ENCODE measurements at regions not wholly inside any gene's neighbourhood (a gene's known extent, or its start where the extent isn't known, plus 50 kb on each side); places are given as distances from the start of the nearest gene placed in this dataset.

DNA sequence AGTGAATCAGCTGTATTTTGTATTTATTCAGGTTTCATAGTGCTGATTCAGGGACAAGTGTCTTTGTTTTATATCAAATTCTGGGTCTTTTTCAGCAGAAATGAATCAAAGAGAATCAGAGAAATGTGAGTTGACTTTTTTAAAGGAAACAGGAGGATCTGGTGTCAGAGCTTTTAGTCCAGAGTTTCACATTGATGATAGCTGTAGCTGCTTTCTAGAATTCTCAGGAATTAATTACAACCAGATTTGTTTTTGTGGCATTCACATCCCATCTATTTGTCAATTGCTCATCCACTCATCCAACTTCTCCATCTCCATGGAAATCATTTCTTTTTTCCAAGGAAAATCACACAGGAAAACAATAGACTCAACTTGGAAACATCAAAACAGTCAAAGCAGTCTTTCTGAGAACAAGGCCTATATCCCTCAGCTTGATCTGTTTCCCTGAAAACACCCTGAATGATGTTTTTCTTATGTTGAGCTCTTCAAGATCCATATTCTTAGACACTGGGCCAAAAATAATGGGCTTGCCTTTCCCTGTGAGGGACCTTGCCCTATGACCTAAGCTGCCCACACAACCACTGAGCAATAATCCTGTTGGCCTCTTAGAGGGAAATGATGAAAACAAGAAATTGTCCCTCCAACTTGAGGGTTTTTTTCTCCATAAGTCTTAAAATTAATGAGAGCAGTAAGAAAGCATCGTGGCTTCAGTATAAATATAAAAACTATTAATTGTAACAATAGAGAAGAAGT is 249.5 kb upstream of the FN1 start:
- DNase-seq (ENCODE audit: low spot score): no peak

DNA sequence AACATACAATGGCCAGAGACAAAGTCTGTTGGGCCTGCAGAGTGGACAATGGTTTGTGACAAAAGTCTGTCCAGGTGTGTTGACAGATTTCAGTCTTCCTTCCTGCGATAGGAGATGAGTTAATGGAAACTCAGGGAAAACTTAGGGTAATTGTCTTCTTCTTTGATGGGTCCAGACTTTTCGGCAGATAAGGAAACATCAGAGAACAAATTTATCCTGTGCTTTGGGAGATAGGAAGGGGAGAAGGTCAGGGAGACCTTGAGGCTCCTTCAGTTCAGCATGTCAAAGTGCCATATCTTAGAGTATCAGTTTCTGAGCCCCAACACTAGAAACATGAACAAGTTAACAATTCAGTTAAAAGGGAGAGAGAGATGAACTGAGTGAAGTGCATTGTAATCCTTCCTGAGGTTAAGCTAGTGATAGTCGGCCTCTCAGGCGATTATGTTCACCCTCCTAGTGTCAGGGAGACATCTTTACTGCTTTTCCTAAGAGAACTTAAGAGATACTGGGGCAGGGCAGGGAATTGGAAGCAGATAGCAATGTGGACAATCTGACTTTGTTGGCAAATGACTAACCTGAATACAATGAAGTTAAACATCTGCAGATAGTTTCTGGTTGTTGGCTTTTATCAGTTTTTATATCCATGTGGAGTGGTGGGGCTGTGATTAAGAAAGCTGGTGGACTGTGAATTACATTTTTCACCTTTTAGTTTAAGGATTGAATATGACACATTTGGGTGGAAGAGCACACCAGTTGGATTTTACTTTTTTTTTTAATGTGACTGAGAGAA is 248.8 kb upstream of the FN1 start:
- no peak for DNase-seq (ENCODE audit: low spot score)

- DNase-seq (ENCODE audit: low spot score): no peak
Observed at GRCh38 chr2:215683295-215683694, 247.4 kb upstream of the FN1 start.

GRCh38 chr2:215681799-215682596 is 246.1 kb upstream of the FN1 start:
- no peak for DNase-seq (ENCODE audit: low spot score)

- no peak for DNase-seq (ENCODE audit: low spot score)
Observed at GRCh38 chr2:215680605-215681598, 245.0 kb upstream of the FN1 start.

DNA sequence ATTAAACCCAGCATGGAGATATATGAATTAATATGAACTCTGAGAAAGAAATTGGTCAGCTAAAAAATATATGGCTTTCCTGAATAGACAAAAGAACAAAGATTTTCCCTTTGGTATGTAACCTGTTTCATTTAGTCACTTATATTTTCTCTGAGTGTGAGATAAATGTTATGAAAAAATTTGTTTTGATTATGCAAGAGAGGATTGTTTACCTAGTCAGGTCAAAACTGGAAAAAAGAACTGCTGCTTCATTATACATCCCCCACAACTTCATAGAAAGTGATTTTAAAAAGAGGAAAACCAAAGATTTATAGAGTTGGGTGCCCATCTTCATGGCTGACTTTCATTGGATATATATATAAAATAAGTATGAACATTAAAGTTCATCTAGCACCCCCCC is 242.2 kb upstream of the FN1 start:
- DNase-seq (ENCODE audit: low spot score): no peak

GRCh38 chr2:215677481-215677880 is 241.6 kb upstream of the FN1 start:
- no peak for DNase-seq (ENCODE audit: low spot score)

DNA sequence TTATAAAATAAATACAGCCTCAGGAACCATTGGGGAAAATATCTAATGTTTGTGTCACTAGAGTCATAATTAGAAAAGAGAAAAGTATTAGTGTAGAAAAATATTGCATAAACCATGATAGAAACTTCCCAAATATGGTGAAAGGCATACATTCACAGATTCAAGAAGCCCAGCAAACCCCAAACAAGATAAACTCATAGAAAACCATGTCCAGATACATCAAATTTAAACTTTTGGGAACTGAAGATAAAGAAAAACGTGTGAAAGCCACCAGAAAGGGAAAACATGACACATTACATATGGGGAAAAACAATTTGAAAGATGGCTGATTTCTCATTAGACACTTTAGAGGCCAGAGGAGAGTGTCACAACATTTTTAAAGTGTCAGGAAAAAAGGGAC is 236.5 kb upstream of the FN1 start:
- no peak for DNase-seq (ENCODE audit: low spot score)

DNA sequence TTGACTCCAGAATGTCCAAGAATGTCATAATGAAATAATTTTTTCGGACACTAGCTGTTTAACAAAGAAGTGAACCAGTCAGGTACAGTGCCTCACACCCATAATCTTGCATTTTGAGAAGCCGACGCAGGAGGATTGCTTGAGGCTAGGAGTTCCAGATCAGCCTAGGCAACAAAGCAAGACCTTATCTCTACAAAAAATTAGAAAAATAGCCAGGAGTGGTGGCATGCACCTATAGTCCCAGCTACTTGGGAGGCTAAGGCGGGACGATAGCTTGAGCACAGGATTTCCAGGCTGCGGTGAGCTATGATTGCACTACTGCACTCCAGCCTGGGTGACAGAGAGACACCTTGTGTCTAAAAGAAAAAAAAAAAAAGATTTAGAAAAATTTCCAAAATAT is 235.8 kb upstream of the FN1 start:
- DNase-seq (ENCODE audit: low spot score): no peak

DNA sequence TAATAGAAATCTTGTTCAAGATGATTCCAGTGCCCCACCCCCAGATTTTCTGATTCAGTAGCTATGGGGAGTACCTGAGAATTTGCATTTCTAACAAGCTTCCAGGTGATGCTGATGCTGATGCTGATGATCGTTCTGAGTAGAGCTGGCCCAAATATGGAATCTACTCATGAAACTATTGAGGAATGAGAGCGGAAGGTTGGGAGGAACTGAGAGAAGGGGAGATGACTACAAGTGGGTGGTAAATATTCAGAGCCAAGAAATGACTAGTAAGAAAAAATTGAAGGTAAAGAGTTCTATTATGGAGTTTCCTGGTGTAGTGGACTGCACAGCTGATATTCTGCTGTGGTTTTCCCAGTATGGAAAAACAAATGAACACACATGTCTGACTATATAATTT is 235.4 kb upstream of the FN1 start:
- no peak for DNase-seq (ENCODE audit: low spot score)

GRCh38 chr2:215670396-215670795 is 234.5 kb upstream of the FN1 start:
- no peak for DNase-seq (ENCODE audit: low spot score)

GRCh38 chr2:215668378-215668775 is 232.5 kb upstream of the FN1 start:
- no peak for DNase-seq (ENCODE audit: low spot score)

DNA sequence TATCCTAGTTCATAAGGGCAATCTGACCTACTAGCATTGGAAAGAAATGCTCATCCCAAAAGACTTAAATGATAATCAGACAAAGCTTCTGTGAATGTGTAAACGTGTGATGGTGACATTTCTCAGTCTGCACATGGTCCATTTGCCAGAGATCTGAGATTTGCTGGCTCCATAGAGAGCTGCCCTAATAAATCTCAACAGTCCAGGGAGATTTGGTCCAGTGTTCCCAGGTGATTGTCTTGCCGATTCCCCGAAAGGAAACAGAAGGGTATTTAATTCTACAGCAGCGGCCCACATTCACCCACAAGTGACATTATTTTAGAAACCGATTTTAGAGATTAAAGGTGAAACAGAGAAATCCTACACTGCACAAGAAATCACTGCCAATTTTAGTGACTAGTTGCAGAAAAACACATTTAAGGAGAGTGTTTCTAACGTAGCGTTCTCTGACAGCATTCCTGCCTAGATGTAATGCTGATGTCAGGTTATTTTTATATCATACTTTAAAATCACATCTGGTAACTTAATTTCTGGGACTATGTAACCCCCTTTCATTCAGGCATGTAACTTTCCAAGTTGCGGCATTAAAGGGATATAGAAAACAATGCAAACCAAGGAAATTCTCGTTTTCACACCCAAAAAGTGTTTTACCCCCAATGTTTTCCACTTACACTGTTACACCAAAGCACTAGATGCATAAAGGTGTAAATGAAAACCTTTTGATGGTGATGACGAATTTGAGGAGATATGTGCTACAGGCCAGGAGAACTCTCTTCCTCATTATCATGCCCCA is 231.9 kb upstream of the FN1 start:
- DNase-seq (ENCODE audit: low spot score): no peak

- DNase-seq (ENCODE audit: low spot score): no peak
Observed at GRCh38 chr2:215664847-215665525, 229.1 kb upstream of the FN1 start.

DNA sequence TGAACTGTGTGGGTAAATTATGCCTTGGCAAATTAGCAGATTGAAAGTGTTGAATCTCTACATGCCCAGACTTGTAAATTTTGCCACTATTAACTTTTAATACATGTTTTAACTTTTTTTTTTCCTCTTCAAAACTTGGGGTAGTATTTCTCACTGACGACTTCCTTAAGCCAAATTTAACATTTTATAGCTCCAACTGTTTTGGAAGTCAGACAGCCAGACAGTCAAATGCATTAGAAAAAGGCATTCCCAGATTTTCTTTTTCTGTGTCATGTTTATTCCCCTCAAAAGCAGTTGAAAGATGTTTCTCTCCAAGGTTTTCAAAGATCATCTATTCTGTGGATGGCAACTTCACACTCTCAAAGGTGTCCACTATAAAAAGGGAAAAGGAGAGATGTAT is 226.8 kb upstream of the FN1 start:
- no peak for DNase-seq (ENCODE audit: low spot score)

DNA sequence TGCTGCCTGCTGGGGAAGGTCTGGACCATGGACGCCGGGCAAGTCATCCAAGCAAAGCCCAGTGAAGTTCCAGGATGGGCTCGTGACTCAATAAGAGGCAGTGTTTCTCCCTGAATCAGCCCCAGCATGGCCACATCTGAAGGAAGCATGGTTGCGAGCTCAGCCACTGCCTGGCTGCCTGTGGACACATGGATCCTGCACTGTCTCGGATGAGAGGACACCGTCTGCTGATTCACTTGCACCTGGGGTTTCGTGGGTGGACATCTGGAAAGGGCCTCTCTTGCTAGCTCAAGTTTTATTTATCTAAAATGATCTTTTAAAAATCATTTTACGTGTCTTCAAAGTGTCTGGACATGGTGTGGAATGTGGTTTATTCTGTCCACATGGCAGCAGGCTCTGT is 224.8 kb upstream of the FN1 start:
- DNase-seq (ENCODE audit: low spot score): no peak

DNA sequence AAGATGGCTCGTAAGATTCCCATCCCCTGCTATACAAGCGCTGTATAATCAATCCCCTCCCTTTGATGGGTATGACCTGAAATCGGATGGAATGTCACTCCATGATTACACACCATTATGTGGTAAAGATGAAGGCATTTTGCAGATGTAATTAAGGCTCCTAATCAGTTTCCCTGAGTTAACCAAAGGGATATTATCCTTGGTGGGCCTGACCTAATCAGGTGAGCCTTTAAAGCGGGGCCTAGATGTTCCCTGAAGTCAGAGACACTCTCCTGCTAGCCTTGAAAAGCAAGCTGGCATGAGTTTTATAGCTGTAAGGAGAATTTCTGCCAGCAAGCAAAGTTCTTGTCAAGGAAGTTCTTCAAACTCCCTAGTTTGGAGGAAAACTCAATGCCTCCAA is 223.8 kb upstream of the FN1 start:
- no peak for DNase-seq (ENCODE audit: low spot score)

DNA sequence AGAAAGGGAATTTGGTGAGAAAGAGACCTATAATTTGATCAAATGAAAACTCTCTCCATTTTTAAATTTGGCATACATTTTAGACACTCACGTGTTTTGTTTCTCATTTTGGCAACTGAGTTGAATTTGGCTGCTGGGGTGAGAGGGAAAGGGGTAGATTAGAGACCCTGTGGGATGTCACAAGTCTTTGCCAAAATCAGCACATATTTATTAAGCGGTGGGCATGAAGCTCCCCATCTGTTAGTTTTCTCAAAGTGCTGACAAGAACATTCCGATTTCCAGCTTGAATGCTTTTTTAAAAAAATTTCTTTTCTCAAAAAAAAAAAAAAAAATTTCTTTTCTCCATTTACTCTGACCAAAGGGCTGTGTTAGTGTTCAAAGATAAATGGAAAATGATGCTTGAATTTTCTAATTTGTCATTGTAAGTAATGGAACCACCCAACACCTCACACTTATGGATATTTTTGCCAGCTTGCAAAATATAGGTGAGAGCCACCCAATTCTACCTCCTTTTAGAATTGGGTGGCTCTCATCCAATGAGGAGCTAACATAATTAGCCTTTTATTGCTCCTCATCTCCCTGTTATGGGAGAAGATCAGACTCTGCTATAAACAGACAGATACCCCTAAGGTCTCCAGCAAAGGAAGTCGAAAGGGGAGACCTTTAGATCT is 222.9 kb upstream of the FN1 start:
- no peak for DNase-seq (ENCODE audit: low spot score)

DNA sequence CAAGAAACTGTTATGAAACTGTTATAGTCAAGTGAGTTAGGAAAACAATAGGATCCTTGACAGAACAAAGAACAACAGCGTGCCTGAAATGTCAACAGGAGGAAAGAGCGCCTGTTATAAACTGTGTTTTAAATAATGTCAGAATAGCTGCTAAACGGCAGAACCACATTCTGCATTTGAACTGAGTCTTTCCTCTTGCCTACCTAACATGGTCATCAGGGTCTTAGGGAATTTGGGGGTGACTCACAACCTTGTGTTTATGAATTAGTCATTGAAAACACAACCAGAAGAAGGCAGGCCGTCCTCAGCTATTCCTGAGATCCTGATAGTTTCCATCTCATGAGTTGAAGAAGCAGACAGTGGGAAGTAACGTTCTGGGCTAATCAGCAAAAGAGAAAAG is 222.0 kb upstream of the FN1 start:
- DNase-seq (ENCODE audit: low spot score): no peak
